ENCODE measurements at regions not wholly inside any gene's neighbourhood (a gene's known extent, or its start where the extent isn't known, plus 50 kb on each side); places are given as distances from the start of the nearest gene placed in this dataset.

DNA sequence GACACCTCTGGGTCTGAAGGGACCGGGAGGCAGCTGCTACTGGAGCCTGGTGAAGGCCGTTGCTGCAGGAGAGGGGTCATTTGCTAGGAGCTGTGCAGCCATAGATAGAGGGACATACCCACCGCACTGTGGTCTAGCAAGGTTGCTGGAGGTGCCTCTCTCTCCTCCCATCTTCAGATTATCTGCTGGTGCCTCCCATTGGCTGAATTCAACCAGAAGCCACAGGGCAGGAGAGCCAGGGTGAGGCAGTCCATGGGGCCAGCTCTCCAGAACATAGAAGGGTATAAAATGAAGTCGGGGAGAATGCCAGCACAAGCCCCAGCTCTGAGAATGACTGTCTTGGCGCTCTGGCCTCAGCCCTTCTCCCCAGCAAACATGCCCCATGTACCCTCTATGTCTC lies 98.0 kb downstream of the VEGFA start (continued):
- no peak for TF ChIP-seq PTRF (tag; IDR thresholded peaks at IDR 0.05)

DNA sequence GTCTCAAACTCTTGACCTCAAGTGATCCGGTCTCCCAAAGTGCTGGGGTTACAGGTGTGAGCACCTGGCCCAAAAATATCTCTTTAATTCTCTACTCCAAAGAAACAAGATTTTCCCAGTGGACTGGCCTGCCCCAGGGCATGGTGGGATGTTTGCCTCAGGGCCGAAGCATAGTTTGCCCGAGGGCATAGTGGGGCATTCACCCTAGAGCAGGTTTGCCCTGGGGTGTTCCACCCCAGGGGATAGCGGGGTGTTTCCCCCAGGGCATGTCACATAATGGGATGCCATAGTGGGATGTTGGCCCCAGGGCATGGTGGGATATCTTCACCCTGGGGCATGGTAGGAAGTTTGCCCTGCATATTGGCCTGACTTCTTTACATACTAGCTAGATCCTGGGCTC lies 97.2 kb downstream of the VEGFA start:
- no peak overlapping the region for H3K4me2 ChIP-seq (ENCODE audit: insufficient read depth, low read length)
- no peak overlapping the region for H2AFZ ChIP-seq (ENCODE audit: low read depth, low read length)
- FAIRE-seq (no peak), DNase-seq (ENCODE audit: extremely low read depth in 1 of 4, low spot score in 3 of 4) (no peak), ATAC-seq (no peak)
- peaks cover 10 to 27% of the 10 kb centered on the region in 2 experiments for H3K4me1 ChIP-seq (replicated peaks in 1 of 2; ENCODE audit: control insufficient read depth in 2 of 2, insufficient read depth in 2 of 2, low read length in 2 of 2)
- 59% methylated on average over 4 of the region's 4 CpGs for WGBS (ENCODE audit: insufficient coverage, low coverage, missing lambda C conversion rate)
- in situ Hi-C loops (cut with MboI): no loop called here
- intact Hi-C loops (cut with micrococcal nuclease): no loop called here
- no peak overlapping the region for H3K9ac ChIP-seq (ENCODE audit: insufficient read depth in 1 of 2, low read depth in 2 of 2, low read length in 2 of 2)
- ChIA-PET CTCF (ENCODE audit: low intra/inter-chr PET ratio) (no interaction called here), POLR2A (interaction anchor here (1.0 to 2.4 kb wide), 2 partner anchors 9 to 11 kb away, joined by 3 to 8 read pairs; no protein-coding TSS in a partner anchor)
- H3K27me3 ChIP-seq (ENCODE audit: control insufficient read depth in 2 of 2, insufficient read depth in 2 of 2, low read length in 2 of 2): no peaks in the 10 kb centered on the region
- H3K9me3 ChIP-seq (replicated peaks; ENCODE audit: control insufficient read depth, insufficient read depth, low read depth, low read length): no peaks in the 10 kb centered on the region
- H3K4me3 ChIP-seq: no peak overlapping the region
- no TSS peak for BruUV-seq (replicated peaks)
- no peaks in the 10 kb centered on the region for H4K20me1 ChIP-seq (replicated peaks; ENCODE audit: control insufficient read depth, insufficient read depth, low read length)
- H3K79me2 ChIP-seq (ENCODE audit: control insufficient read depth, insufficient read depth, low read length): no peaks in the 10 kb centered on the region
- H3K9me1 ChIP-seq (ENCODE audit: control insufficient read depth, insufficient read depth, low read length): no peaks in the 10 kb centered on the region
- H3K36me3 ChIP-seq (ENCODE audit: control insufficient read depth, insufficient read depth, low read length): no peaks in the 10 kb centered on the region
- no peak overlapping the region for H3K27ac ChIP-seq (ENCODE audit: extremely low read depth, low read depth, low read length)
- no peak for TF ChIP-seq MLX (CRISPR knock-in tag; conservative IDR thresholded peaks at IDR 0.05)
- no peak for TF ChIP-seq ZFPM2 (CRISPR knock-in tag; IDR thresholded peaks at IDR 0.05)
- no peak for TF ChIP-seq ZNF57 (CRISPR knock-in tag; IDR thresholded peaks at IDR 0.05)
- TF ChIP-seq ZBTB17 (CRISPR knock-in tag; IDR thresholded peaks at IDR 0.05): no peak
- TF ChIP-seq, protein P1, sequence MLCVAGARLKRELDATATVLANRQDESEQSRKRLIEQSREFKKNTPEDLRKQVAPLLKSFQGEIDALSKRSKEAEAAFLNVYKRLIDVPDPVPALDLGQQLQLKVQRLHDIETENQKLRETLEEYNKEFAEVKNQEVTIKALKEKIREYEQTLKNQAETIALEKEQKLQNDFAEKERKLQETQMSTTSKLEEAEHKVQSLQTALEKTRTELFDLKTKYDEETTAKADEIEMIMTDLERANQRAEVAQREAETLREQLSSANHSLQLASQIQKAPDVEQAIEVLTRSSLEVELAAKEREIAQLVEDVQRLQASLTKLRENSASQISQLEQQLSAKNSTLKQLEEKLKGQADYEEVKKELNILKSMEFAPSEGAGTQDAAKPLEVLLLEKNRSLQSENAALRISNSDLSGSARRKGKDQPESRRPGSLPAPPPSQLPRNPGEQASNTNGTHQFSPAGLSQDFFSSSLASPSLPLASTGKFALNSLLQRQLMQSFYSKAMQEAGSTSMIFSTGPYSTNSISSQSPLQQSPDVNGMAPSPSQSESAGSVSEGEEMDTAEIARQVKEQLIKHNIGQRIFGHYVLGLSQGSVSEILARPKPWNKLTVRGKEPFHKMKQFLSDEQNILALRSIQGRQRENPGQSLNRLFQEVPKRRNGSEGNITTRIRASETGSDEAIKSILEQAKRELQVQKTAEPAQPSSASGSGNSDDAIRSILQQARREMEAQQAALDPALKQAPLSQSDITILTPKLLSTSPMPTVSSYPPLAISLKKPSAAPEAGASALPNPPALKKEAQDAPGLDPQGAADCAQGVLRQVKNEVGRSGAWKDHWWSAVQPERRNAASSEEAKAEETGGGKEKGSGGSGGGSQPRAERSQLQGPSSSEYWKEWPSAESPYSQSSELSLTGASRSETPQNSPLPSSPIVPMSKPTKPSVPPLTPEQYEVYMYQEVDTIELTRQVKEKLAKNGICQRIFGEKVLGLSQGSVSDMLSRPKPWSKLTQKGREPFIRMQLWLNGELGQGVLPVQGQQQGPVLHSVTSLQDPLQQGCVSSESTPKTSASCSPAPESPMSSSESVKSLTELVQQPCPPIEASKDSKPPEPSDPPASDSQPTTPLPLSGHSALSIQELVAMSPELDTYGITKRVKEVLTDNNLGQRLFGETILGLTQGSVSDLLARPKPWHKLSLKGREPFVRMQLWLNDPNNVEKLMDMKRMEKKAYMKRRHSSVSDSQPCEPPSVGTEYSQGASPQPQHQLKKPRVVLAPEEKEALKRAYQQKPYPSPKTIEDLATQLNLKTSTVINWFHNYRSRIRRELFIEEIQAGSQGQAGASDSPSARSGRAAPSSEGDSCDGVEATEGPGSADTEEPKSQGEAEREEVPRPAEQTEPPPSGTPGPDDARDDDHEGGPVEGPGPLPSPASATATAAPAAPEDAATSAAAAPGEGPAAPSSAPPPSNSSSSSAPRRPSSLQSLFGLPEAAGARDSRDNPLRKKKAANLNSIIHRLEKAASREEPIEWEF (CRISPR knock-in tag; IDR thresholded peaks at IDR 0.05): no peak
- no peak for TF ChIP-seq ZNF395 (CRISPR knock-in tag; IDR thresholded peaks at IDR 0.05)
- TF ChIP-seq, protein P2, sequence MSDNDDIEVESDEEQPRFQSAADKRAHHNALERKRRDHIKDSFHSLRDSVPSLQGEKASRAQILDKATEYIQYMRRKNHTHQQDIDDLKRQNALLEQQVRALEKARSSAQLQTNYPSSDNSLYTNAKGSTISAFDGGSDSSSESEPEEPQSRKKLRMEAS (CRISPR knock-in tag; IDR thresholded peaks at IDR 0.05): no peak
- no peak for TF ChIP-seq ZNF384 (IDR thresholded peaks at IDR 0.05; ENCODE audit: low read depth, low read length)
- TF ChIP-seq PML (IDR thresholded peaks at IDR 0.05; ENCODE audit: low read length): no peak
- no peak for TF ChIP-seq TEAD4 (IDR thresholded peaks at IDR 0.05; ENCODE audit: low read length)
- TF ChIP-seq TEAD4 (CRISPR knock-in tag; IDR thresholded peaks at IDR 0.05; ENCODE audit: borderline replicate concordance): no peak
- no peak for TF ChIP-seq JUN (IDR thresholded peaks at IDR 0.05; ENCODE audit: borderline replicate concordance, low read depth, low read length)
- TF ChIP-seq JUN (CRISPR knock-in tag; IDR thresholded peaks at IDR 0.05; ENCODE audit: borderline replicate concordance): no peak

Data from K562 (cell line).